ENCODE measurements at regions not wholly inside any gene's neighbourhood (a gene's known extent, or its start where the extent isn't known, plus 50 kb on each side); places are given as distances from the start of the nearest gene placed in this dataset.

DNA sequence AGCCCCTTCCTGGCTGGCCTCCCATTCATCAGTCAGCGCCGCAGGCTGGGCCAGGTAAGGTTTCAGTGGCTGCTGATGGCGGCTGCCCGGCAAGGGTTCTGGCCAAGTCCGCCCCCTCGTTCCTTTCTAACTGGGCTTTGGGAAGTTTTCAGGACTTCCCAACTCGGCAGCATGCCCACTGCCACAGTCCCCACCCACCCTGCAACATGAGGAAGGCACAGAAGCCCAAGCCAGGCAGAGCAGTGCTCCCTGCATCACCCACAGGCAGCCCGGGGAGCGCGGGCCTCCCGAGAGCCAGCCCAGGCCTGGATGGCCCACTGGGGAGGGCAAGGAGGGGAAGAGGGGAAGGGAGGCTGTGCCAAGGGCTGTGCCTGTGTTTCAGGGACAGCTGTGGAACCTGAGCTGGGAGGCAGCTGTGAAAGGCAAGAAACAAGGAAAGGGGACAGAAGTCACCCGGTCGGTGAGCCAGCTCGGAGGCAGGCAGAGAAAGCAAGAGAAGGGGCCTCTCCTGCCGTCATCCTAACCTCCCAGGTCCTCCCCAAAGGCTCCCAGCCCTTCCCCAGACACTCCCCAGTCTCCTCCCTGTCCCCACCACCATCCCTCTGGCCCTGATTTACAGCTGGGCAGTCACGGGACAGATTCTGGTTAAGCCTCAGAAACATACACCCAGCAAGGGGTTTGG lies 73.9 kb downstream of the CPN2 start:
- H3K27ac ChIP-seq (ENCODE audit: low read depth, low read length), result no peak overlapping the region
- no peak overlapping the region for H3K9ac ChIP-seq (ENCODE audit: low read depth, low read length)
- H3K36me3 ChIP-seq (ENCODE audit: insufficient read depth, low read length), result no peaks in the 10 kb centered on the region
- no peaks in the 10 kb centered on the region for H3K9me3 ChIP-seq (ENCODE audit: insufficient read depth, low read depth, low read length)
- peaks cover 10% of the 10 kb centered on the region; the same call in 1 of the 2 replicates for H3K4me1 ChIP-seq (ENCODE audit: insufficient read depth, low read length)
- no peak overlapping the region for H3K4me3 ChIP-seq (ENCODE audit: low read length)
- H3K27me3 ChIP-seq (ENCODE audit: insufficient read depth, low read length), result no peaks in the 10 kb centered on the region
- whole genome bisulfite sequencing, result 83% methylated on average over 16 of the region's 16 CpGs

- H3K27me3 ChIP-seq (ENCODE audit: insufficient read depth, low read length), result no peaks in the 10 kb centered on the region
- H3K4me3 ChIP-seq (ENCODE audit: low read length), result no peak overlapping the region
- no peak overlapping the region for H3K9ac ChIP-seq (ENCODE audit: low read depth, low read length)
- H3K4me1 ChIP-seq (ENCODE audit: insufficient read depth, low read length), result peaks cover 10% of the 10 kb centered on the region; the same call in 1 of the 2 replicates
- H3K36me3 ChIP-seq (ENCODE audit: insufficient read depth, low read length), result no peaks in the 10 kb centered on the region
- H3K9me3 ChIP-seq (ENCODE audit: insufficient read depth, low read depth, low read length), result no peaks in the 10 kb centered on the region
- no peak overlapping the region for H3K27ac ChIP-seq (ENCODE audit: low read depth, low read length)
- whole genome bisulfite sequencing, result 67% methylated on average over 6 of the region's 6 CpGs
Observed at GRCh38 chr3:194277786-194278130, 73.4 kb downstream of the CPN2 start.

DNA sequence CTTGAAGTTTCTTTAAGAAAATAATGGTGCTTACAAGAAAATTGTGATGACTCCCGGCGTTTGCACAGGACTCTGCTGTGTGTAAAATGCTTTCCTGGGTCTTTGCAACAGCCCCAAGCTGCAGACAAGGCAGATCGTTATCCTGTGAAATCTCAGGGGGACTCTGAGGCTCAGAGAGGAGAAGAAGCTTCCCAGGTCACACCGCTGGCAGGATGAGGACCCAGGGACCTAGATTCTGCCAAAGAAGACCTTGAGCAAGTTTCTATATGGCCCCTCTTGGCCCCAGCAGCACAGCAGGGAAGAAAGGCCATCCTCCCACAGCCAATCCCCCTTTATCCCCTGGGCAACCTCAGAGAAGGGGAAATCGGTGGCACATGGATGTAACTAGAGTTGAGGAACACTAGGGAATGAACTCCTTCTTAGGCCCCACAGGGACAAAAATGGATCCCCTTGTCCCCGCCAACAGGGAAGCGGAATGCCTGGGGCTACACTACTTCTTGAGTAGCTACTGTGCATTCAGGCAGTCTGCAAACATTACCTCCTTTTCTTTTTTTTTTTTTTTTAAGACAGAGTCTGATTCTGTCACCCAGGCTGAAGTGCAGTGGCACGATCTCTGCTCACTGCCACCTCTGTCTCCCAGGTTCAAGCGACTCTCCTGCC lies 72.8 kb downstream of the CPN2 start:
- WGBS, result 81% methylated on average over 9 of the region's 9 CpGs
- Histone ChIP-seq H3K4me3 (ENCODE audit: low read length) (no peak overlapping the region), H3K36me3 (ENCODE audit: insufficient read depth, low read length) (no peaks in the 10 kb centered on the region), H3K4me1 (ENCODE audit: insufficient read depth, low read length) (peaks cover 10% of the 10 kb centered on the region; the same call in 1 of the 2 replicates), H3K9ac (ENCODE audit: low read depth, low read length) (no peak overlapping the region), H3K27me3 (ENCODE audit: insufficient read depth, low read length) (no peaks in the 10 kb centered on the region), H3K27ac (ENCODE audit: low read depth, low read length) (no peak overlapping the region), H3K9me3 (ENCODE audit: insufficient read depth, low read depth, low read length) (no peaks in the 10 kb centered on the region)

DNA sequence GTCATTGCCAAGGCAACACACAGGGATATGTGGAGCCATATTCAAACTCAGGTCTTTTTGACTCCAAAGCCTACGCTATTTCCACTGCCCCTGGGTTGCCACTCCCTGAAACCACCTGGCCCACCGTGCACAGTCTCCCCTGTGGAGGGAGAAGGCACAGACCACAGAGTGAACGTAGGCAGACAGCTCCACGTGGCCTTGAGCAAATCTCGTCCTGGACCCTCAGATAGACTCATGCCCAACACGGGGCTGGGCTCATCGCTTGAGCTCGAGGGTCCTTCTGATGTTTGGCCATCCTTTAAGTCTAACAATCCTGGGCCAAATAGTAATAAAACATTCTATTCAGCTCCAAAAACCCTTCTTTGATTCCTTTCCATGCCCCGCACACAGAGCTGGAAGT lies 72.0 kb downstream of the CPN2 start:
- peaks cover 8% of the 10 kb centered on the region; the same call in 1 of the 2 replicates for H3K4me1 ChIP-seq (ENCODE audit: insufficient read depth, low read length)
- no peaks in the 10 kb centered on the region for H3K9me3 ChIP-seq (ENCODE audit: insufficient read depth, low read depth, low read length)
- WGBS, result 95% methylated on average over 9 of the region's 9 CpGs
- no peak overlapping the region for H3K9ac ChIP-seq (ENCODE audit: low read depth, low read length)
- H3K4me3 ChIP-seq (ENCODE audit: low read length), result no peak overlapping the region
- no peaks in the 10 kb centered on the region for H3K36me3 ChIP-seq (ENCODE audit: insufficient read depth, low read length)
- H3K27ac ChIP-seq (ENCODE audit: low read depth, low read length), result no peak overlapping the region
- no peaks in the 10 kb centered on the region for H3K27me3 ChIP-seq (ENCODE audit: insufficient read depth, low read length)

DNA sequence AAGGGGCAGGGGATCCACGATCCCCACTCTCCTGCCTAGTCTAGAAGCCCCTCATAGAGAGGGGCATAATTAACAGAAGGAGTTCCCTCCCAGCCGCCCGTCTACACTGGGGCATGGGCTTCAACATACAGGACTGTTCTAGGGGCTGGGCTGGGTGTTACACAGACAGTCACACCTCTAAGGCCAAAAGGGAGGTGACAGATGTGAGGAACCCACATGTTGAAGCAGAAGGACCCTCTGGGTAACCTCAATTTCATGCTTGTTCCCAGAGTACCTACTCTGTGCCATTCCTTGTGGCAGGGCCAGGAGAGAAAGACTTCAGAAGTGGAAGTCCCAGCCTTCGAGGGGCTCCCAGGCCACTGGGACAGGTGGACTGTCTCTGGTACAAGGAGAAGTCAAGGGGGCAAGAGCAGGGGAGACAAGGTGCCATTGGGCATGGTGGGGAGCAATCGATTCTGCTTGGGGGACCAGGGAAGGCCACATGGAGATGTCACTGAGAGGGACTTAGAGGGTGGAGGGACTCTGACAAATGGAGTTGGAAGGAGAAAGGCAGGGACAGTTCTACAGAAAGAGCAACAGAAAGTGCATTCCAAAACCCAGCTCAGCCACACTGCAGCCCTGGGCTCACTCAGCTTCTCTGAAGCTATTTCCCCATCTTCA lies 71.3 kb downstream of the CPN2 start:
- Histone ChIP-seq H3K36me3 (ENCODE audit: insufficient read depth, low read length) (no peaks in the 10 kb centered on the region), H3K27ac (ENCODE audit: low read depth, low read length) (no peak overlapping the region)
- WGBS, result 90% methylated on average over 5 of the region's 5 CpGs

GRCh38 chr3:194280777-194281176 lies 70.4 kb downstream of the CPN2 start:
- Histone ChIP-seq H3K9me3 (ENCODE audit: insufficient read depth, low read depth, low read length) (no peaks in the 10 kb centered on the region), H3K36me3 (ENCODE audit: insufficient read depth, low read length) (no peaks in the 10 kb centered on the region), H3K9ac (ENCODE audit: low read depth, low read length) (no peak overlapping the region), H3K27ac (ENCODE audit: low read depth, low read length) (no peak overlapping the region), H3K4me1 (ENCODE audit: insufficient read depth, low read length) (peaks cover 7% of the 10 kb centered on the region), H3K4me3 (ENCODE audit: low read length) (no peak overlapping the region), H3K27me3 (ENCODE audit: insufficient read depth, low read length) (0 out of 2 replicates have a peak, but pooled peaks cover 2% of the 10 kb centered on the region)
- 91% methylated on average over 2 of the region's 2 CpGs for WGBS

More for the DNA sequence above, 71.3 kb downstream of the CPN2 start:
- Histone ChIP-seq H3K9ac (ENCODE audit: low read depth, low read length) (no peak overlapping the region), H3K4me1 (ENCODE audit: insufficient read depth, low read length) (peaks cover 4% of the 10 kb centered on the region; the same call in 1 of the 2 replicates), H3K4me3 (ENCODE audit: low read length) (no peak overlapping the region), H3K9me3 (ENCODE audit: insufficient read depth, low read depth, low read length) (no peaks in the 10 kb centered on the region), H3K27me3 (ENCODE audit: insufficient read depth, low read length) (no peaks in the 10 kb centered on the region)

DNA sequence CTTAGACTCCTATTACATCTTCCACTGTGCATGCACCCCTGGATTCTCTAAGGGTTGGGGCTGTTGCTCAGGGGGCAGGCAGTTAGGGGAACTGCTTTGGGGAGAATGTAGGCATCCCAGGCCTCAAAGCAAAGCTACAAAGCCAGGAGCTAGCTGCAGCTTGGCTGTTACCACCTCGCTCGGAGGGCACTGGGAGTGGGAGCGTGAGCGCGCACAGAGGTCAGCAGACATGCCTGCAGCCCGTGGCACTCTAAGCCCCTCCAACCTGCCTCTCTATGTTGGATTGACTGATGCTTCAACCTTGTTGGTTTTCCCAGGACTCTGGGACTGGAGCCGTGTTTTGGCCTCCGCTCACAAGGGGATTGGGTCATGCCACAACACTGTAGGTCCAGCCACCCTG lies 69.8 kb downstream of the CPN2 start:
- H3K4me1 ChIP-seq (ENCODE audit: insufficient read depth, low read length), result peaks cover 12% of the 10 kb centered on the region
- H3K27ac ChIP-seq (ENCODE audit: low read depth, low read length), result no peak overlapping the region
- no peaks in the 10 kb centered on the region for H3K9me3 ChIP-seq (ENCODE audit: insufficient read depth, low read depth, low read length)
- 96% methylated on average over 8 of the region's 8 CpGs for WGBS
- no peak overlapping the region for H3K9ac ChIP-seq (ENCODE audit: low read depth, low read length)
- H3K4me3 ChIP-seq (ENCODE audit: low read length), result no peak overlapping the region
- no peaks in the 10 kb centered on the region for H3K36me3 ChIP-seq (ENCODE audit: insufficient read depth, low read length)
- 0 out of 2 replicates have a peak, but pooled peaks cover 2% of the 10 kb centered on the region for H3K27me3 ChIP-seq (ENCODE audit: insufficient read depth, low read length)

DNA sequence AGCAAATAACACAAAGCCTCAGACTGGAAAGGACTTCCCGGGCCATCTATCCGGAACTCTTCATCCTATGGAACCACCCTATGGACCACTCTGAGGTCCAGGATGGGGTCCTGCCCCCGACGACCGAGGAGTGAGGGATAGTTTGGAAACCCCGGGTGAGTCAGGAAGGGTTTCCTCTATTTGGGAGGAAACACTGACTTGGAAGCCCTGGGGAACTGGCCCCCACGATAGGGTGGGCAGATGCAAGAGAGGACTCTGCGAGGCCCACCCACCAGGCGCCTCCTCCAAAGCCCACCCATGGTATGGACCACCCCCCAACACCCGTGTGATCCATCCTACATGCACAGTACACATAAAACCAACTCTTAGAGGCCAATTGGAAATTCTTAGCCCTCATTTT lies 69.4 kb downstream of the CPN2 start:
- 95% methylated on average over 10 of the region's 10 CpGs for WGBS
- Histone ChIP-seq H3K36me3 (ENCODE audit: insufficient read depth, low read length) (no peaks in the 10 kb centered on the region), H3K27ac (ENCODE audit: low read depth, low read length) (no peak overlapping the region), H3K4me1 (ENCODE audit: insufficient read depth, low read length) (peaks cover 16% of the 10 kb centered on the region), H3K27me3 (ENCODE audit: insufficient read depth, low read length) (0 out of 2 replicates have a peak, but pooled peaks cover 2% of the 10 kb centered on the region), H3K4me3 (ENCODE audit: low read length) (no peak overlapping the region), H3K9ac (ENCODE audit: low read depth, low read length) (no peak overlapping the region), H3K9me3 (ENCODE audit: insufficient read depth, low read depth, low read length) (no peaks in the 10 kb centered on the region)

DNA sequence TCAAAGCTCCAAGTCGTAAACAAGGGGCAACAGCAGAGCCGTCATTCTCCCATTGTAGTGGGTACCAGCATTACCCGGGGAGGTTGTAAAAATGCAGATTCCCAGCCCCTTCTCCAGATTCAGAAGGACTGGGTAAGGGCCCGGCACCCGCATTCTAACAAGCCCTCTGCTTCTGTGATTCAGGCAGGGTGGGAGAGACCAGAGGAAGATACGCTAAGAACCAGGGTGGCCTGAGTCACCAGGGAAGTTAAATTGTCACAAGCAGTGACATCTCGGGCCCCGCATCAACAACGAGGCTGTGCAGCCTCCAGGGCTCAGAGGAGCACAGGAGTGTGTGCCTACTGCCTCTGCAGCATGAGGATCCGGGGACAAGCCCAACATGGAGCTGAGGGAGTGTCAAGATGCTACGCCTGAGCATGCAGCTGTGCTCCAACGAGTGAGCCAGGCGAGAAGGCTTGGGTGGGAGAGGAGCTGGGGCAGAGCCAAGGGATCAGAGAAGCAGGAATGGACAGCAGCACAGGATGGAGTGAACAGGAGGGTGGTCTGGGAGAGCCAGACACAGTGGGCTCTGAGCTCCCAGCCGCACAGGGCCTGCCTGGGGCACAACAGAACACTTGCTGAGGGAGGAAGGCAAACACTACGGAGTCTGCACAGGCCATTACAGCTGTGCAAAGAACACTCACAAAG lies 68.5 kb downstream of the CPN2 start:
- Histone ChIP-seq H3K36me3 (ENCODE audit: insufficient read depth, low read length) (no peaks in the 10 kb centered on the region), H3K9me3 (ENCODE audit: insufficient read depth, low read depth, low read length) (no peaks in the 10 kb centered on the region), H3K4me3 (ENCODE audit: low read length) (no peak overlapping the region), H3K27me3 (ENCODE audit: insufficient read depth, low read length) (0 out of 2 replicates have a peak, but pooled peaks cover 2% of the 10 kb centered on the region), H3K9ac (ENCODE audit: low read depth, low read length) (no peak overlapping the region), H3K27ac (ENCODE audit: low read depth, low read length) (no peak overlapping the region), H3K4me1 (ENCODE audit: insufficient read depth, low read length) (peaks cover 20% of the 10 kb centered on the region)
- 89% methylated on average over 15 of the region's 15 CpGs for WGBS

- no peak overlapping the region for H3K27ac ChIP-seq (ENCODE audit: low read depth, low read length)
Observed at GRCh38 chr3:194283221-194284006, 67.7 kb downstream of the CPN2 start.

More at GRCh38 chr3:194283221-194284006, 67.7 kb downstream of the CPN2 start:
- Histone ChIP-seq H3K4me3 (ENCODE audit: low read length) (no peak overlapping the region), H3K9me3 (ENCODE audit: insufficient read depth, low read depth, low read length) (no peaks in the 10 kb centered on the region), H3K36me3 (ENCODE audit: insufficient read depth, low read length) (no peaks in the 10 kb centered on the region), H3K9ac (ENCODE audit: low read depth, low read length) (no peak overlapping the region), H3K27me3 (ENCODE audit: insufficient read depth, low read length) (0 out of 2 replicates have a peak, but pooled peaks cover 2% of the 10 kb centered on the region), H3K4me1 (ENCODE audit: insufficient read depth, low read length) (peaks cover 28% of the 10 kb centered on the region)
- WGBS, result 93% methylated on average over 9 of the region's 12 CpGs
